BE2C (cell line): ENCODE measurements at regions not wholly inside any gene's neighbourhood (a gene's known extent, or its start where the extent isn't known, plus 50 kb on each side); places are given as distances from the start of the nearest gene placed in this dataset.
"Not testable (repeated sequence)": the region's sequence is repeated elsewhere in the genome, so short reads cannot be mapped to it uniquely, and the experiment has no call there.

Source experiments
- DNase-seq: peaks from one replicate; pipeline ENCODE4 v3.0.0-alpha.2; 2020
- H3K27me3 ChIP-seq: fragments of 250-450 bp; sonication (Bioruptor Pico); 2 replicates; pipeline ENCODE4 v1.5.1; 2020; ENCODE audit warnings: mild to moderate bottlenecking
- H3K36me3 ChIP-seq: fragments of 250-450 bp; sonication (Bioruptor Pico); 2 replicates; pipeline ENCODE4 v1.5.1; 2020; ENCODE audit warnings: mild to moderate bottlenecking
- H3K4me1 ChIP-seq: fragments of 250-450 bp; sonication (Bioruptor Pico); 2 replicates; pipeline ENCODE4 v1.5.1; 2020
- H3K4me3 ChIP-seq: 2 replicates; pipeline ENCODE4 v1.5.1; 2011; ENCODE audit warnings: low read depth, low read length
- H3K9me3 ChIP-seq: fragments of 250-450 bp; sonication (Bioruptor Pico); 2 replicates; pipeline ENCODE4 v1.5.1; 2020
- TF ChIP-seq, protein P1 (sequence below): IDR thresholded peaks from 2 replicates; pipeline ENCODE4 v1.5.1; 2012; ENCODE audit warnings: mild to moderate bottlenecking, low read depth, low read length

DNA sequence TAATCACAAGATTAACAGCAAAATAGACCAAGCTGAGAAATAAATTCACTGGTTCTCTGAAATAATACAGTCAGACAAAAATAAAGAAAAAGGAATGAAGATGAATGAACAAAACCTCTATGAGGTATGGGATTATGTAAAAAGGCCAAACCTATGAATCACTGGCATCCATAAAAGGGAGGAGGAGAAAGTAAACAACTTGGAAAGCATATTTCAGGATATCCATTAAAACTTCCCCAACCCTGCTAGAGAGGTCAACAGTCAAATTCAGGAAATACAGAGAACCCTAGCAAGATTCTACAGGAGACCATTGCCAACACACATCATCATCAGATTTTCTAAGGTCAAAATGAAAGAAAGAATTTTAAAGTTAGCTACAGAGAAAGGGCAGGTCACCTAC is 649.7 kb upstream of the CBLB start:
- no peaks in the 10 kb centered on the region for H3K9me3 ChIP-seq
- H3K4me1 ChIP-seq: no peaks in the 10 kb centered on the region
- TF ChIP-seq, protein P1, sequence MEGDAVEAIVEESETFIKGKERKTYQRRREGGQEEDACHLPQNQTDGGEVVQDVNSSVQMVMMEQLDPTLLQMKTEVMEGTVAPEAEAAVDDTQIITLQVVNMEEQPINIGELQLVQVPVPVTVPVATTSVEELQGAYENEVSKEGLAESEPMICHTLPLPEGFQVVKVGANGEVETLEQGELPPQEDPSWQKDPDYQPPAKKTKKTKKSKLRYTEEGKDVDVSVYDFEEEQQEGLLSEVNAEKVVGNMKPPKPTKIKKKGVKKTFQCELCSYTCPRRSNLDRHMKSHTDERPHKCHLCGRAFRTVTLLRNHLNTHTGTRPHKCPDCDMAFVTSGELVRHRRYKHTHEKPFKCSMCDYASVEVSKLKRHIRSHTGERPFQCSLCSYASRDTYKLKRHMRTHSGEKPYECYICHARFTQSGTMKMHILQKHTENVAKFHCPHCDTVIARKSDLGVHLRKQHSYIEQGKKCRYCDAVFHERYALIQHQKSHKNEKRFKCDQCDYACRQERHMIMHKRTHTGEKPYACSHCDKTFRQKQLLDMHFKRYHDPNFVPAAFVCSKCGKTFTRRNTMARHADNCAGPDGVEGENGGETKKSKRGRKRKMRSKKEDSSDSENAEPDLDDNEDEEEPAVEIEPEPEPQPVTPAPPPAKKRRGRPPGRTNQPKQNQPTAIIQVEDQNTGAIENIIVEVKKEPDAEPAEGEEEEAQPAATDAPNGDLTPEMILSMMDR: no peak
- no peak for DNase-seq
- H3K4me3 ChIP-seq: no peak overlapping the region
- no peaks in the 10 kb centered on the region for H3K27me3 ChIP-seq
- H3K36me3 ChIP-seq: no peaks in the 10 kb centered on the region

DNA sequence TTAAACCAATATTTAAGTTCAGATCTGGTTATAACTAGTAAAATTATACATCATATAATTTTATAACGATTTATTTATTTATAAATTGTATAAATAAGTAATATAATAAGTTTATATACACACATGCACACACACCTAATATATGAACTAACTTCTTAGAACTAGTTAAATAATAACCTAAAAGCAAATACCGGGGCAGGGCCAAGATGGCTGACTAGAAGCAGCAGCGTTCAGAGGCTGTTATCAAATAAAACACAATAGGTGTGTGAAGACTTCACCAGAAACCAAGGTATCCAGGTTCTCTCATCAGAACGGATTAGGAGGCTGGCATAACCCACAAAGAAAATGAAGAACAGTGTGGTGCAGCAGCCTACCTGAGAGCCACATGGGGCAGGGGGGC is 653.6 kb upstream of the CBLB start:
- H3K27me3 ChIP-seq: no peaks in the 10 kb centered on the region
- no peaks in the 10 kb centered on the region for H3K36me3 ChIP-seq
- no peak overlapping the region for H3K4me3 ChIP-seq
- H3K4me1 ChIP-seq: no peaks in the 10 kb centered on the region
- TF ChIP-seq, protein P1: no peak
- no peaks in the 10 kb centered on the region for H3K9me3 ChIP-seq
- DNase-seq: no peak

DNA sequence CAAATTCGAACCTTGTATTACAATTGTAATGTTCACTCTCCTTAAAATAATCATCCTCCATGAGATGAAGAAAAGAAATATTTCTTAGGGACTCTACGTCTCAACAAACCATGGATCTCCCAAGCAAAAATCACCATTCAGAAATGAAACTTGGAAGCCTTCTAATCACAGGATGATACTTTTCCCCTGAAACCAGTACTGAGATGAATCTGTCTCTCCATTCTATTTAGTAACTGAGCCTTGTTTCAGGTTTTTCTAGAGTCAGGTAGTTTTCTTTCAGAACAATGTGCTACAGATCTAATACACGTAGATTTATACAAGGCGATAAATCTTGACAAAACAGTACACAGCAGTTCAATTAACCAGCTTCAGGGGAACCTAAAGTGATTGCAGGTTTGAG is 660.1 kb upstream of the CBLB start:
- TF ChIP-seq, protein P1: no peak
- no peaks in the 10 kb centered on the region for H3K4me1 ChIP-seq
- H3K9me3 ChIP-seq: no peaks in the 10 kb centered on the region
- H3K36me3 ChIP-seq: no peaks in the 10 kb centered on the region
- DNase-seq: no peak
- no peaks in the 10 kb centered on the region for H3K27me3 ChIP-seq
- H3K4me3 ChIP-seq: no peak overlapping the region

DNA sequence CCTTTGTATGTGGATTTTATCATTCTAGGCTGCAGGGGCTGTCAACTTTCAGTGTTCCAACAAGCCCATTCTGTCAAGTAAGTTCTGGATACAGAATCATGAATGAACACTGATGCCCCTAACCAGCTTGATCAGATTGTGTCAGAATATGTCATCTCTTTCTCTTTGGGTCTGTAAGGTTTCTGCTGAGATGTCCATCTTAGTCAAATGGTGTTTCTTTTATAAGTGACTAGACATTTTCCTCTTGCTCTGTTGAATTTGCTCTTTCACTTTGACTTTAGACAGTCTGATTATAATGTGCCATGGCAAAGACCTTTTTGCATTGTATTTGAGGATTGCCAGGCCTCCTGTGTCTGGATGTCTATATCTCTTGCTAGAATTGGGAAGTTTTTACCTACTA is 660.9 kb upstream of the CBLB start:
- Histone ChIP-seq H3K9me3 (no peaks in the 10 kb centered on the region), H3K36me3 (no peaks in the 10 kb centered on the region), H3K4me3 (no peak overlapping the region), H3K4me1 (no peaks in the 10 kb centered on the region), H3K27me3 (no peaks in the 10 kb centered on the region)
- no peak for DNase-seq
- TF ChIP-seq, protein P1: no peak

DNA sequence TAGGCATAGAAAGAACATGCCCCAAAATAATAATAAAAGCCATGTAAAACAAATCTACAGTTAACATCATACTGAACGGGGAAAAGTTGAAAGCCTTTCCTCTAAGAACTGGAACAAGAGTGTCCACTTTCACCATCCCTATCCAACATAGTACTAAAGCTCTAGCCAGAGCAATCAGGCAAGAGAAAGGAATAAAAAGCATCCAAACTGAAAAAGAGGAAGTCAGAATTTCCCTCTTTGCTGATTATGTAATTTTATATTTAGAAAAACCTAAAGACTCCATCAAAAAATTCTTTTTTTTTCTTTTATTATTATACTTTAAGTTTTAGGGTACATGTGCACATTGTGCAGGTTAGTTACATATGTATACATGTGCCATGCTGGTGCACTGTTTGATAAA is 661.6 kb upstream of the CBLB start:
- Histone ChIP-seq H3K4me1 (no peaks in the 10 kb centered on the region), H3K4me3 (no peak overlapping the region), H3K36me3 (no peaks in the 10 kb centered on the region), H3K27me3 (no peaks in the 10 kb centered on the region), H3K9me3 (no peaks in the 10 kb centered on the region)
- TF ChIP-seq, protein P1: no peak
- no peak for DNase-seq

DNA sequence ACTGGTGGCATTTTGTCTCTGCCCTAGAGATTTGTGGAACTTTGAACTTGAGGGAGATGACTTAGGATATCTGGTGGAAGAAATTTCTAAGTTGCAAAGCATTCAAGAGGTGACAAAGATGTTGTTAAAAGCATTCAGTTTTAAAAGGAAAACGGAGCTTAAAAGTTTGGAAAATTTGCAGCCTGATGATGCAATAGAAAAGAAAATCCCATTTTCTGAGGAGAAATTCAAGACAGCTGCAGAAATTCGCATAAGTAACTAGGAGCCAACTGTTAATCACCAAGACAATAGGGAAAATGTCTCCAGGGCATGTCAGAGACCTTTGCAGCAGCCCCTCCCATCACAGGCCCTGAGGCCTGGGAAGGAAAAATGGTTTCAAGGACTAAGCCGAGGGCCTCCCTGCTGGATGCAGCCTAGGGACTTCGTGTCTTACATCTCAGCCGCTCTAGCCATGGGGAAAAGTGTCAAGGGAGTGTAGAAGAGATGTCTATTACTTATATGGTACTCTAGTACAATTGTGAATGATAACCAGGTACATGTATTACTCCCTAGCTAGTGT is 663.0 kb upstream of the CBLB start:
- not testable (repeated sequence) for H3K27me3 ChIP-seq, H3K4me1 ChIP-seq, DNase-seq, H3K36me3 ChIP-seq, H3K9me3 ChIP-seq, H3K4me3 ChIP-seq

DNA sequence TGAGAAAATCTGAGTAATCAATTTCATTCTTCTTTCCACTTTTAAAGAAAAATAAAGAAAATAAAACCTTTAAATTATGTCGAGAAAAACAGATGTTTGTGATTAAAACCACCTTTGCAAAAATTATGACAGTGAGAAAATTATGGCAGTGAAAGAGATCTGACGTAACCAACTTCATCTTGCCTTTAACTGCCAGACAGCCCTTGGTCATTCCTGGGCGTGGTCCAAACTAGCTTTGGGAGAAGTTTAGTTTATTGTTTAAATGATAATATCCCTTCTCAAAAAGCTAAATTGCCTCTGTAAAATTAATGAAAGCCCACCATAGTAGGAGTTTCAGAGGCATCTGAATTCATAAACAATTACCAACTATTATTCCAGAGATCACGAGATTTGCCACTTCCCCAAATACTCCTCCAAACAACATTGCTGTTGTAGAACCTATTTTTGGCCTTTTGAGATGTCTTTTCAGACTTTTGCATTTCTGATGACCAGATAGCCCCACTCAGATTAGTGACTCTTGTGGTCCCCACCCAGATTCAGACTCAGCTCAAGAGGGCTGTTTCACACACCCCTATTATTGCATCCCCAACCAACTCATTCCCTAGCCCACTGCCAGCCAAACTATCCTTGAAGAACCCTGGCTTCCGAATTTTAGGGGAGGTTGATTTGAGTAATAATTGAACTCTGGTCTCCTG is 664.4 kb upstream of the CBLB start:
- no peaks in the 10 kb centered on the region for H3K9me3 ChIP-seq
- no peak overlapping the region for H3K4me3 ChIP-seq
- TF ChIP-seq, protein P1: no peak
- H3K4me1 ChIP-seq: no peaks in the 10 kb centered on the region
- no peak for DNase-seq
- no peaks in the 10 kb centered on the region for H3K27me3 ChIP-seq
- H3K36me3 ChIP-seq: no peaks in the 10 kb centered on the region
